ENCODE measurements at regions not wholly inside any gene's neighbourhood (a gene's known extent, or its start where the extent isn't known, plus 50 kb on each side); places are given as distances from the start of the nearest gene placed in this dataset.

DNA sequence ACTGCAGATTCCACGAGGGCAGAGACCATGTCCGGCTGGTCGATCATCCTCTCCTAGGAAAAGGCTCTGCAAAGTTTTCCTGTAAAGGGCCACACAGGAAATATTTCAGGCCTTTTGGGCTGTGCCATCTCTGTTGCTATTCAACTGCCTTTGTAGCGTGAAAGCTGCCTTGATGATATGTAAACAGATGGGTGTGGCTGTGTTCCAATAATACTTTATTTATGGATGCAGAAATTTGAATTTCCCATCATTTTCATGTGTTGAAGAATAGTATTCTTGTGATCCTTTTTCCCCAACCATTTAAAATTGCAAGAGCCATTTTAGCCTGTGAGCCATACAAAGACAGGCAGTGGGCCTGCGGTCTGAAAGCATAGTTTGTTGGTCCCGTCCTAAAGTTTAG, 950.7 kb upstream of the RBFOX1 start:
- Histone ChIP-seq H3K4me1 (ENCODE audit: control insufficient read depth in 1 of 2, low read depth in 2 of 2) (no peaks in the 10 kb centered on the region), H3K27ac (no peak overlapping the region), H3K27me3 (replicated peaks; ENCODE audit: insufficient read depth) (no peaks in the 10 kb centered on the region), H3K9me3 (no peaks in the 10 kb centered on the region), H3K4me3 (no peak overlapping the region), H3K36me3 (no peaks in the 10 kb centered on the region)
- DNase-seq (ENCODE audit: low spot score) = no peak
- no peak for TF ChIP-seq CTCF (IDR thresholded peaks at IDR 0.05)
- no peak for ATAC-seq (ENCODE audit: insufficient number of reproducible peaks, low FRiP score, low read depth)

DNA sequence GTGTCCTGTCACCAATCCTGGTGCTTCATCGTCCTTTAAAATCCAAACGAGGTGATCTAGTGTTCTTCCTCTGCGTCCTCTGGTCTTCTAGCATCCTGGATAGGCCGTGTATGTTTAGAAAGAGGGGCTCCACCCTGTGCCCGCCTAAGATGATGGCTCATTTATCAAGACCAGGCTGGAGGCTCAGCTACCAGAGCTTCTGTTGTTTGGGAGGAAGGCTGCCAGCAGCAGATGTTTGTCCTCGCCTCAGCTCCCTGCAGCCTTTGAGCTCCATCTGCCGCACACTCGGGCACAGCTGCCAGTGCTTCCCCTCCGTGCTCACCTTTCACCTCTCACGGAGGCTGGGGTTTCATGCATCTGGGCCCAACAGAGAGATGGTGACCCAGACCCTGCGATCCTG, 954.7 kb upstream of the RBFOX1 start:
- no peak overlapping the region for H3K27ac ChIP-seq
- H3K36me3 ChIP-seq = no peaks in the 10 kb centered on the region
- DNase-seq (ENCODE audit: low spot score) (no peak), ATAC-seq (ENCODE audit: insufficient number of reproducible peaks, low FRiP score, low read depth) (no peak)
- H3K9me3 ChIP-seq = no peaks in the 10 kb centered on the region
- H3K4me1 ChIP-seq (ENCODE audit: control insufficient read depth in 1 of 2, low read depth in 2 of 2) = no peaks in the 10 kb centered on the region
- H3K27me3 ChIP-seq (replicated peaks; ENCODE audit: insufficient read depth) = no peaks in the 10 kb centered on the region
- H3K4me3 ChIP-seq = no peak overlapping the region
- no peak for TF ChIP-seq CTCF (IDR thresholded peaks at IDR 0.05)

DNA sequence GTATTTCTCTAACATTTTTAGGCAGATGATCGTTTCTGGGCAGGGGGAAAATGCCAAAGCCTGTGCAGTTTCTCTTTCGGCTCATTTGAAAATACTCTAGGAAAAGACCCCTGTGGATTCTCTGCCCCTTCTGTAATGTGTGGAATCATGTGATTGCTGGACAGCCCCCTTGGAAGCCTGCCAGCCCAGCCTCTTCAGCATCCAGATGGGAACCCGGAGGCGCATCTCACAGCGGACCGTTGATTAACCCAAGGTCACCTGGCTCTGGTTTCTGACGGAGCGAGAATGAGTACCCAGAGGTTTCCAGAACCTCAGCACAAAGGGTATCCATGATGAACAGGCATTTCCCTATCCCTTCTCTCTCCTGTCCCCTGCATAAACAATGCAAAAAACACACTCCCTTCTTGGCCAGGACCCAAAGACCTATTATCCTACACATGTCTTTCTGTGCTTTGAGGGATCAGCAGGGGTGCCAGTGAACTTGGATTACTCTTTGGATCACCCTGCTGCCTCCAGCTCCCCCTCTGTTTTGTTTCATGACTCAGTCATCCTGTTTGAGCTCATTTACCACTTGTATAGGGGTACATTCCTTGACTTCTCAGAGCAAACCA, 957.1 kb upstream of the RBFOX1 start:
- H3K4me3 ChIP-seq = no peak overlapping the region

GRCh38 chr16:6374821-6375220, 957.8 kb upstream of the RBFOX1 start:
- TF ChIP-seq CTCF (IDR thresholded peaks at IDR 0.05) = no peak
- no peaks in the 10 kb centered on the region for H3K9me3 ChIP-seq
- no peaks in the 10 kb centered on the region for H3K4me1 ChIP-seq (ENCODE audit: control insufficient read depth in 1 of 2, low read depth in 2 of 2)
- DNase-seq (ENCODE audit: low spot score) (no peak), ATAC-seq (ENCODE audit: insufficient number of reproducible peaks, low FRiP score, low read depth) (no peak)
- no peak overlapping the region for H3K4me3 ChIP-seq
- no peaks in the 10 kb centered on the region for H3K36me3 ChIP-seq
- no peak overlapping the region for H3K27ac ChIP-seq
- no peaks in the 10 kb centered on the region for H3K27me3 ChIP-seq (replicated peaks; ENCODE audit: insufficient read depth)

More for the DNA sequence above, 957.1 kb upstream of the RBFOX1 start:
- no peak for DNase-seq (ENCODE audit: low spot score)
- no peaks in the 10 kb centered on the region for H3K36me3 ChIP-seq
- no peak for ATAC-seq (ENCODE audit: insufficient number of reproducible peaks, low FRiP score, low read depth)
- H3K4me1 ChIP-seq (ENCODE audit: control insufficient read depth in 1 of 2, low read depth in 2 of 2) = no peaks in the 10 kb centered on the region
- no peak overlapping the region for H3K27ac ChIP-seq
- no peak for TF ChIP-seq CTCF (IDR thresholded peaks at IDR 0.05)
- H3K9me3 ChIP-seq = no peaks in the 10 kb centered on the region
- H3K27me3 ChIP-seq (replicated peaks; ENCODE audit: insufficient read depth) = no peaks in the 10 kb centered on the region

- Histone ChIP-seq H3K27ac (no peak overlapping the region), H3K9me3 (no peaks in the 10 kb centered on the region), H3K4me3 (no peak overlapping the region), H3K36me3 (no peaks in the 10 kb centered on the region), H3K4me1 (ENCODE audit: control insufficient read depth in 1 of 2, low read depth in 2 of 2) (no peaks in the 10 kb centered on the region), H3K27me3 (replicated peaks; ENCODE audit: insufficient read depth) (no peaks in the 10 kb centered on the region)
- no peak for ATAC-seq (ENCODE audit: insufficient number of reproducible peaks, low FRiP score, low read depth)
- no peak for DNase-seq (ENCODE audit: low spot score)
- TF ChIP-seq CTCF (IDR thresholded peaks at IDR 0.05) = no peak
Measured at GRCh38 chr16:6364846-6365245, 967.8 kb upstream of the RBFOX1 start.

All from thoracic aorta (tissue), 2 donors.